Osteoblast (primary cell): ENCODE measurements at regions not wholly inside any gene's neighbourhood (a gene's known extent, or its start where the extent isn't known, plus 50 kb on each side); places are given as distances from the start of the nearest gene placed in this dataset.
A peak's percentile ranks its signal among the peaks of the same experiment; 100 is the strongest.

Experiments used
- DNase-seq: peaks from one replicate; pipeline ENCODE4 v3.0.0; 2011; ENCODE audit warnings: low spot score, mixed read lengths; ENCODE audit not compliant: insufficient read length; ENCODE audit errors: missing footprints
- H2AFZ ChIP-seq: 2 replicates; pipeline ENCODE4 v1.6.0; 2011; ENCODE audit warnings: mild to moderate bottlenecking, low read length
- H3K27ac ChIP-seq: 2 replicates; pipeline ENCODE4 v1.5.1; 2011; ENCODE audit warnings: mild to moderate bottlenecking, low read depth, low read length, moderate library complexity
- H3K27me3 ChIP-seq: 2 replicates; pipeline ENCODE4 v1.6.0; 2012; ENCODE audit warnings: mild to moderate bottlenecking, control low read depth, inconsistent platforms, low read length, moderate library complexity; ENCODE audit not compliant: insufficient read depth
- H3K36me3 ChIP-seq: 2 replicates; pipeline ENCODE4 v1.5.1; 2011; ENCODE audit warnings: mild to moderate bottlenecking, low read length, control low read depth, moderate library complexity; ENCODE audit not compliant: insufficient read depth
- H3K4me1 ChIP-seq: 2 replicates; pipeline ENCODE4 v1.5.1; 2011; ENCODE audit warnings: mild to moderate bottlenecking, low read length, control low read depth, moderate library complexity; ENCODE audit not compliant: insufficient read depth
- H3K4me2 ChIP-seq: 2 replicates; pipeline ENCODE4 v1.6.0; 2011; ENCODE audit warnings: mild to moderate bottlenecking, low read length; ENCODE audit not compliant: insufficient read depth
- H3K4me3 ChIP-seq: fragments of 200-600 bp; sonication (generic); 3 replicates; pipeline ENCODE4 v1.5.1; 2012; ENCODE audit warnings: mild to moderate bottlenecking, low read length, inconsistent platforms; ENCODE audit not compliant: insufficient read depth
- H3K79me2 ChIP-seq: 2 replicates; pipeline ENCODE4 v1.6.0; 2012; ENCODE audit warnings: mild to moderate bottlenecking, low read length, control low read depth, inconsistent platforms; ENCODE audit not compliant: insufficient read depth
- H3K9me3 ChIP-seq: 2 replicates; pipeline ENCODE4 v1.5.1; 2011; ENCODE audit warnings: low read depth, low read length, control low read depth
- H4K20me1 ChIP-seq: 2 replicates; pipeline ENCODE4 v1.6.0; 2012; ENCODE audit warnings: mild to moderate bottlenecking, low read length, control low read depth; ENCODE audit not compliant: insufficient read depth
- TF ChIP-seq, protein P1 (sequence below): IDR thresholded peaks from 2 replicates; pipeline ENCODE4 v1.5.1; 2011; ENCODE audit warnings: mild to moderate bottlenecking, low read depth, low read length, moderate library complexity; ENCODE audit errors: extremely low read depth

DNA sequence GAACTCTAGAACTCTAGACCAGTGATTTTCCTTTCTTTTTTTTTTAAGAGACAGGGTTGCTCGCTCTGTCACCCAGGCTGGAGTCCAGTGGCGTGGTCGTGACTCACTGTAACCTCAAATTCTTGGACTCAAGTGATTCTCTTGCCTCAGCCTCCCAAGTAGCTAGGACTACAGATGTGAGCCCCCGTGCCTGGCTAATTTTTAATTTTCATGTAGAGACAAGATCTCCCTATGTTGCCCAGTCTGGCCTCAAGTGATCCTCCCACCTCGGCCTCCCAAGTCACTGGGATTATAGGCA, 359.6 kb downstream of the SHQ1 start:
- TF ChIP-seq, protein P1, sequence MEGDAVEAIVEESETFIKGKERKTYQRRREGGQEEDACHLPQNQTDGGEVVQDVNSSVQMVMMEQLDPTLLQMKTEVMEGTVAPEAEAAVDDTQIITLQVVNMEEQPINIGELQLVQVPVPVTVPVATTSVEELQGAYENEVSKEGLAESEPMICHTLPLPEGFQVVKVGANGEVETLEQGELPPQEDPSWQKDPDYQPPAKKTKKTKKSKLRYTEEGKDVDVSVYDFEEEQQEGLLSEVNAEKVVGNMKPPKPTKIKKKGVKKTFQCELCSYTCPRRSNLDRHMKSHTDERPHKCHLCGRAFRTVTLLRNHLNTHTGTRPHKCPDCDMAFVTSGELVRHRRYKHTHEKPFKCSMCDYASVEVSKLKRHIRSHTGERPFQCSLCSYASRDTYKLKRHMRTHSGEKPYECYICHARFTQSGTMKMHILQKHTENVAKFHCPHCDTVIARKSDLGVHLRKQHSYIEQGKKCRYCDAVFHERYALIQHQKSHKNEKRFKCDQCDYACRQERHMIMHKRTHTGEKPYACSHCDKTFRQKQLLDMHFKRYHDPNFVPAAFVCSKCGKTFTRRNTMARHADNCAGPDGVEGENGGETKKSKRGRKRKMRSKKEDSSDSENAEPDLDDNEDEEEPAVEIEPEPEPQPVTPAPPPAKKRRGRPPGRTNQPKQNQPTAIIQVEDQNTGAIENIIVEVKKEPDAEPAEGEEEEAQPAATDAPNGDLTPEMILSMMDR, result no peak
- Histone ChIP-seq H3K79me2 (no peaks in the 10 kb centered on the region), H3K4me3 (no peak overlapping the region), H3K9me3 (no peaks in the 10 kb centered on the region), H4K20me1 (peaks cover 3% of the 10 kb centered on the region), H3K27me3 (no peaks in the 10 kb centered on the region), H3K4me1 (peaks cover 37% of the 10 kb centered on the region), H2AFZ (no peak overlapping the region), H3K4me2 (no peak overlapping the region), H3K27ac (no peak overlapping the region), H3K36me3 (no peaks in the 10 kb centered on the region)
- no peak for DNase-seq

DNA sequence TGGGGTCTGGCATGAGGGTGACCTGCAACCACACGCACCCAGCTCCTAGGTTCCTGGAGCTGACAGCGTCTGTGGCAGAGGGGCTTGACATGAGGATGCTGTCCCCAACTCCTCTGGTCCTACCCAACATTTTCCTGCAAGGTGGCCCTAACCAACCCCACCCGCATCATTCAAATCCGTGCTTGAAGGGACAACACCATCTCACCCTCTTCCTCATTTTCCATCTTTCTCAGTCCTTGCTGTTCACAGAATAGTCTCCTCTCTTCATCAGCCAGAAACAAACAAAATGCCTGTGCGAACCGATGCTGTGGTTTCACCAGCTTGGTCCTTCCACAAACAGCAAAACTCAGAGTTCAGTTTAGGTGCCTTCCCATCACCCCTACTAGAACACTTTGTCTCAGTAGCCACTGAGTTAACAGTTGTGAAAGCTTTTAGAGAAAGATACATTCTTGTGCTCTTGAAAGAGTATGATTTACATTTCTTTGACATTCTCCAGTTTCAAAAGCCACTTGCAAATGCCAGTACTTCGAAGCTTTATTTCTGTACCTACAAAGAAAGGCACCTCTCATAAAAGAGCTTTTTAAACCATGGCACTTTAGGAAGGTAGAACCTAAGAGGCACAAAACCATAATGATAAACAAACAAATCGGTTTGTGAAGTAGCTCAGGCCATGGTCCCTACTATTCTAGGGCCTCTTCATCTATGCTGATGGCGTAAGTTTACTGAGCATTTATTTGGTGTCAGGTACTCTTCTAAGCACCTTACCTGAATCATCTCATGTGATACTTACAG, 360.1 kb downstream of the SHQ1 start:
- H3K4me1 ChIP-seq, result peaks cover 40% of the 10 kb centered on the region
- no peaks in the 10 kb centered on the region for H3K9me3 ChIP-seq
- TF ChIP-seq, protein P1, result no peak
- no peaks in the 10 kb centered on the region for H3K79me2 ChIP-seq
- H3K36me3 ChIP-seq, result no peaks in the 10 kb centered on the region
- no peak overlapping the region for H2AFZ ChIP-seq
- peak overlapping the region; percentile 23 for H3K27ac ChIP-seq
- DNase-seq, result no peak
- peak overlapping the region; percentile 31 for H3K4me3 ChIP-seq
- peaks cover 3% of the 10 kb centered on the region for H4K20me1 ChIP-seq
- no peaks in the 10 kb centered on the region for H3K27me3 ChIP-seq
- peak overlapping the region; percentile 73 for H3K4me2 ChIP-seq

DNA sequence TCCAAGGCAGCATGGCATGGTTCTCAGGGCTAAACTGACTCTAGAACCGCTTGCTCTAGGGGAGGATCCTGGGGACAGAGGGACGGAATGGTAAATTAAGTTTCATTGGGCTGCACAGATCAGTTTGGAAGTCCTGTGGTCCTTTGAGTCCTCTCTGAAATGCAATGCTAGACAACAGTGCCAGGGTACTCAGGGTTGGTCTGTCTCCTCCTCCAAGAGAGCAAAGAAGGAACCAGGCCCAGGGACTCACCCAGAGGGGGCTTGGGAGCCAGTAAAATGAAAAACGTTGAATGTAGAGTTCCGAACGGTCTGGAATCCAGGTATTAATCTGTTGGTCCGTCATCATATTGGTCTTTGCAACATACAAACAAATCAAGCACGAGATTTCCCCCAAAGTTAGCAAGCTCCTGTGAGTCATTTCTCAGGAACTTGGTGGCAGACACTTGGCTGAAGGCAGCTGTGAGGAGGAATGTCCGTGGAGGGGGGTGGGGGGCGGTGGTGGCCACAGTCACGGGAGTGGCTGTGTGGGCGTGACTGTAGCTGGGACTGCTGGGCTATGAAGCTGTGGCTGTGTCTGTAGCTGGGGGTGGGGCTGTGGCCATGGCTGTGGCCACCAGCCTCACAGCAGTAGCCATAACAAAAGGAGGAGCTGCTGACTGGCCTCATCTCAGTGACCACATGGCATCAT, 361.0 kb downstream of the SHQ1 start:
- Histone ChIP-seq H3K27me3 (no peaks in the 10 kb centered on the region), H3K27ac (peak overlapping the region; percentile 42), H4K20me1 (peaks cover 3% of the 10 kb centered on the region), H2AFZ (peak overlapping the region; percentile 39), H3K36me3 (no peaks in the 10 kb centered on the region), H3K4me2 (peak overlapping the region; percentile 73), H3K4me3 (peak overlapping the region; percentile 35), H3K79me2 (no peaks in the 10 kb centered on the region), H3K9me3 (no peaks in the 10 kb centered on the region), H3K4me1 (peaks cover 42% of the 10 kb centered on the region)
- peak; percentile 82 for DNase-seq
- TF ChIP-seq, protein P1, result no peak

DNA sequence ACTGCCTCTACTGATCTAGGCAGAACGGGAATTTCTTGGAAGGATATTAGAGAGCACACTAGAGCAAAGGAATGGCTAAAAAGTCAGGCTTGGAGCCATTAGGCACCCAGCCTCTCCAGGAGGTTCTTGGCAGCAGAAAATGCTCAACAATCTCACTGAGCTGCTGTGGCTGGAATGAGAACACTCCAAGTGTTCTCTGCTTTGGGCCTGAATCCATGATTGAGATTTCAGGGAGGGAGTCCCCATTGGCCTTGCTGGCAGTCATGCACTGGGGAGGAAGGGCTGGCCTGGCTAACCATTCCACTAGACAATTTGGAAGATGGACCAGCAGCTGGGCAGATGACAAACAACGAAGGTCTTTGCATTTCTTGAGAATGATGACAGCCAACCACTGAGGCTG, 362.6 kb downstream of the SHQ1 start:
- no peaks in the 10 kb centered on the region for H3K9me3 ChIP-seq
- H3K36me3 ChIP-seq, result no peaks in the 10 kb centered on the region
- no peaks in the 10 kb centered on the region for H3K79me2 ChIP-seq
- no peak overlapping the region for H3K4me2 ChIP-seq
- H2AFZ ChIP-seq, result no peak overlapping the region
- no peaks in the 10 kb centered on the region for H3K27me3 ChIP-seq
- H3K4me1 ChIP-seq, result peaks cover 36% of the 10 kb centered on the region
- peak; percentile 82 for DNase-seq
- no peaks in the 10 kb centered on the region for H4K20me1 ChIP-seq
- H3K4me3 ChIP-seq, result no peak overlapping the region
- TF ChIP-seq, protein P1, result no peak
- H3K27ac ChIP-seq, result no peak overlapping the region
